GM12878 (cell line): ENCODE measurements at regions not wholly inside any gene's neighbourhood (a gene's known extent, or its start where the extent isn't known, plus 50 kb on each side); places are given as distances from the start of the nearest gene placed in this dataset.

Experiments
- ATAC-seq: fragments of 200-7000 bp; cut with Tn5 transposase; 3 replicates; pipeline ENCODE4 v1.9.1; 2020; ENCODE audit warnings: mild to moderate bottlenecking, moderate library complexity
- BruUV-seq: library from RNA; stranded (reverse); fragments of 400-500 nt; replicated peaks from 2 replicates; lab custom pipeline; 2021; lab: Mats Ljungman, UMichigan
- CTCF ChIA-PET: fragments of 300-600 bp; sonication (Branson Sonifier 250); formaldehyde crosslinking; extraction: SDS; loops from one replicate; lab custom pipeline; 2021; ENCODE audit warnings: inconsistent platforms; lab: Yijun Ruan, JAX
- POLR2A ChIA-PET: fragments of 350-600 bp; formaldehyde crosslinking; extraction: SDS; loops from one replicate; lab custom pipeline; 2021; ENCODE audit warnings: inconsistent platforms; lab: Charles Lee
- RAD21 ChIA-PET: fragments of 300-600 bp; sonication (Branson Sonifier 250); formaldehyde crosslinking; loops from one replicate; lab custom pipeline; 2023; ENCODE audit warnings: antibody characterized with exemption; ENCODE audit not compliant: unreplicated experiment; lab: Charles Lee
- SMC1A ChIA-PET: fragments of 300-600 bp; sonication (Branson Sonifier 250); formaldehyde crosslinking; loops from one replicate; lab custom pipeline; 2023; ENCODE audit not compliant: unreplicated experiment, uncharacterized antibody; lab: Charles Lee
- DNase-seq: peaks from one replicate; pipeline ENCODE4 v3.0.0-alpha.2; 2011; ENCODE audit warnings: low read depth, low spot score
- FAIRE-seq: peaks from 3 replicates; lab custom pipeline; 2011; peaks lifted over from hg19 to GRCh38; lab: Jason Lieb, UNC
- H2AFZ ChIP-seq: 2 replicates; pipeline ENCODE4 v1.6.0; 2011; ENCODE audit warnings: low read depth, low read length, control low read depth; ENCODE audit not compliant: control insufficient read depth
- H3K27ac ChIP-seq: 2 replicates; pipeline ENCODE4 v1.5.1; 2011; ENCODE audit warnings: control low read depth; ENCODE audit not compliant: control insufficient read depth, insufficient read depth
- H3K27me3 ChIP-seq, 2 experiments: replicated peaks in 1 of 2; 2 replicates each; pipeline versions ENCODE4 v1.6.0 to v1.6.1; 2011; ENCODE audit warnings: low read length in 1 of 2; ENCODE audit not compliant: control insufficient read depth in 2 of 2, insufficient read depth in 2 of 2
- H3K36me3 ChIP-seq, 2 experiments: 2 replicates each; pipeline ENCODE4 v1.5.1; 2011; ENCODE audit warnings: low read length in 1 of 2; ENCODE audit not compliant: control insufficient read depth in 2 of 2, insufficient read depth in 2 of 2
- H3K4me1 ChIP-seq: 2 replicates; pipeline ENCODE4 v1.6.1; 2011; ENCODE audit warnings: mild to moderate bottlenecking, low read length, moderate library complexity, mixed read lengths; ENCODE audit not compliant: control insufficient read depth, insufficient read depth
- H3K4me2 ChIP-seq: 2 replicates; pipeline ENCODE4 v1.6.0; 2011; ENCODE audit warnings: control low read depth; ENCODE audit not compliant: control insufficient read depth, insufficient read depth
- H3K4me3 ChIP-seq: fragments of 200-600 bp; sonication (generic); 2 replicates; pipeline ENCODE4 v1.5.1; 2016
- H3K79me2 ChIP-seq: 2 replicates; pipeline ENCODE4 v1.6.0; 2011; ENCODE audit warnings: low read length; ENCODE audit not compliant: control insufficient read depth, insufficient read depth
- H3K9ac ChIP-seq: 2 replicates; pipeline ENCODE4 v1.8.0; 2011; ENCODE audit warnings: low read length, control low read depth, mixed read lengths; ENCODE audit not compliant: control insufficient read depth, insufficient read depth
- H3K9me3 ChIP-seq: replicated peaks from 3 replicates; pipeline ENCODE4 v1.5.1; 2011; ENCODE audit warnings: mild to moderate bottlenecking, low read length; ENCODE audit not compliant: control insufficient read depth, insufficient read depth
- H4K20me1 ChIP-seq: 2 replicates; pipeline ENCODE4 v1.6.0; 2011; ENCODE audit not compliant: control insufficient read depth, insufficient read depth
- ASH2L ChIP-seq: fragments of 300-600, 200-600 bp; sonication (generic); IDR thresholded peaks from 2 replicates; pipeline ENCODE4 v1.6.1; 2017; ENCODE audit warnings: low read depth, mild to moderate bottlenecking, borderline replicate concordance
- ATF2 ChIP-seq: IDR thresholded peaks from 2 replicates; pipeline ENCODE4 v1.6.1; 2012; ENCODE audit warnings: low read length, inconsistent platforms
- BCL11A ChIP-seq: IDR thresholded peaks from 2 replicates; pipeline ENCODE4 v1.6.1; 2011; ENCODE audit warnings: low read depth, low read length
- CHD1 ChIP-seq: IDR thresholded peaks from 2 replicates; pipeline ENCODE4 v1.6.1; 2012; ENCODE audit warnings: low read depth, low read length, improper control_type of control experiment
- CHD2 ChIP-seq: IDR thresholded peaks from 2 replicates; pipeline ENCODE4 v1.6.1; 2011; ENCODE audit warnings: low read depth, low read length, improper control_type of control experiment, borderline replicate concordance
- CTCF ChIP-seq, 3 experiments: IDR thresholded peaks in 2 of 3; conservative IDR thresholded peaks in 1 of 3; 2 replicates each; pipeline ENCODE4 v1.5.1; 2011; ENCODE audit warnings: low read depth in 3 of 3, low read length in 3 of 3, mild to moderate bottlenecking in 3 of 3, control low read depth in 2 of 3, moderate library complexity in 2 of 3, inconsistent platforms in 1 of 3, mixed read lengths in 1 of 3; ENCODE audit not compliant: control insufficient read depth in 2 of 3, insufficient read depth in 1 of 3; ENCODE audit errors: extremely low read depth in 1 of 3
- FOS ChIP-seq: IDR thresholded peaks from 3 replicates; pipeline ENCODE4 v1.6.1; 2011; ENCODE audit warnings: borderline replicate concordance; ENCODE audit not compliant: insufficient read length; ENCODE audit errors: extremely low read depth
- NFIC ChIP-seq: IDR thresholded peaks from 2 replicates; pipeline ENCODE4 v1.6.1; 2012; ENCODE audit warnings: low read depth, mild to moderate bottlenecking, inconsistent platforms, low read length, moderate library complexity
- NR2C2 ChIP-seq: IDR thresholded peaks from 2 replicates; pipeline ENCODE4 v1.6.1; 2011; ENCODE audit warnings: borderline replicate concordance, low read depth; ENCODE audit not compliant: control insufficient read depth, insufficient read length
- PML ChIP-seq: IDR thresholded peaks from 2 replicates; pipeline ENCODE4 v1.6.1; 2012; ENCODE audit warnings: low read length, inconsistent platforms
- RELB ChIP-seq: fragments of 450-650 bp; IDR thresholded peaks from 2 replicates; pipeline ENCODE4 v1.6.1; 2017; ENCODE audit warnings: low read depth, mild to moderate bottlenecking, moderate library complexity
- RFX5 ChIP-seq: IDR thresholded peaks from 2 replicates; pipeline ENCODE4 v1.6.1; 2011; ENCODE audit warnings: low read depth, low read length, improper control_type of control experiment
- SMAD1 ChIP-seq: fragments of 450-650 bp; IDR thresholded peaks from 2 replicates; pipeline ENCODE4 v1.6.1; 2018; ENCODE audit warnings: mild to moderate bottlenecking, low read depth; ENCODE audit not compliant: partially characterized antibody
- SP1 ChIP-seq: IDR thresholded peaks from one replicate; pipeline ENCODE4 v1.6.1; 2011; ENCODE audit warnings: low read depth, low read length
- TCF12 ChIP-seq: IDR thresholded peaks from 2 replicates; pipeline ENCODE4 v1.6.1; 2011; ENCODE audit warnings: low read depth, mild to moderate bottlenecking, low read length
- ZNF687 ChIP-seq: fragments of 450-650 bp; IDR thresholded peaks from 2 replicates; pipeline ENCODE4 v1.6.1; 2017; ENCODE audit warnings: mild to moderate bottlenecking, moderate library complexity
- WGBS: methylation state at CpG from one replicate; pipeline ENCODE4 v1.1.6; 2016; ENCODE audit warnings: low lambda C conversion rate; ENCODE audit not compliant: insufficient replicate concordance, insufficient coverage; ENCODE audit errors: missing lambda C conversion rate; 5-methylcytosine and 5-hydroxymethylcytosine counted together
- in situ Hi-C: fragments of 300-500 bp; cut with MboI; formaldehyde crosslinking; loops from 9 replicates; pipeline ENCODE4 v1.14.3; 2018; ENCODE audit warnings: mixed read lengths
- intact Hi-C: fragments of 100-400 bp; cut with micrococcal nuclease; formaldehyde crosslinking; loops from one replicate; pipeline ENCODE4 v1.14.2; 2022; ENCODE audit not compliant: unreplicated experiment

GRCh38 chr18:44156776-44157335 is 523.8 kb upstream of the SETBP1 start:
- DNase-seq (no peak), ATAC-seq (no peak), FAIRE-seq (no peak)
- Histone ChIP-seq H3K27me3 (no peaks in the 10 kb centered on the region), H3K36me3 (no peaks in the 10 kb centered on the region), H2AFZ (no peak overlapping the region), H3K4me2 (no peak overlapping the region), H3K9ac (no peak overlapping the region), H3K9me3 (no peaks in the 10 kb centered on the region), H3K4me3 (no peak overlapping the region), H3K27ac (no peak overlapping the region), H3K79me2 (no peaks in the 10 kb centered on the region), H4K20me1 (no peaks in the 10 kb centered on the region), H3K4me1 (no peaks in the 10 kb centered on the region)
- in situ Hi-C loops (no loop called here), intact Hi-C loops (no loop called here)
- BruUV-seq, result no TSS peak
- 19% methylated on average over 6 of the region's 7 CpGs for WGBS
- CTCF ChIA-PET, result no interaction called here
- POLR2A ChIA-PET, result no interaction called here
- SMC1A ChIA-PET, result no interaction called here
- RAD21 ChIA-PET, result no interaction called here
- no peak for TF ChIP-seq ZNF687
- TF ChIP-seq FOS, result no peak
- TF ChIP-seq NFIC, result no peak
- no peak for TF ChIP-seq RELB
- TF ChIP-seq CTCF (IDR thresholded peaks at IDR 0.05 in 2 of 3, conservative IDR thresholded peaks at IDR 0.05 in 1 of 3; ENCODE audit: control insufficient read depth in 2 of 3, extremely low read depth in 1 of 3, insufficient read depth in 1 of 3, low read depth in 3 of 3, low read length in 3 of 3), result no peak
- no peak for TF ChIP-seq SMAD1
- no peak for TF ChIP-seq ATF2
- no peak for TF ChIP-seq NR2C2
- TF ChIP-seq ASH2L, result no peak
- no peak for TF ChIP-seq CHD2
- no peak for TF ChIP-seq RFX5
- no peak for TF ChIP-seq TCF12
- no peak for TF ChIP-seq SP1
- TF ChIP-seq BCL11A, result no peak
- no peak for TF ChIP-seq CHD1
- TF ChIP-seq PML, result no peak
